Esophagus mucosa (tissue), 1 donor: ENCODE measurements at regions not wholly inside any gene's neighbourhood (a gene's known extent, or its start where the extent isn't known, plus 50 kb on each side); places are given as distances from the start of the nearest gene placed in this dataset.
A peak's percentile ranks its signal among the peaks of the same experiment; 100 is the strongest.

Experiments
- ATAC-seq: fragments of 200-7000 bp; cut with Tn5 transposase; one replicate; pipeline ENCODE4 v1.9.1; 2020
- donor health status: DM: yes; HTN: yes; CAD: no.

- ATAC-seq: no peak
Measured at GRCh38 chr7:46215987-46216567, 295.0 kb upstream of the IGFBP3 start.

- no peak for ATAC-seq
Measured at GRCh38 chr7:46214526-46214925, 293.5 kb upstream of the IGFBP3 start.

GRCh38 chr7:46213154-46213537 is 292.1 kb upstream of the IGFBP3 start:
- ATAC-seq: no peak

- no peak for ATAC-seq
Measured at GRCh38 chr7:46212425-46213153, 291.5 kb upstream of the IGFBP3 start.

GRCh38 chr7:46210467-46210866 is 289.4 kb upstream of the IGFBP3 start:
- ATAC-seq: no peak

GRCh38 chr7:46209611-46210388 is 288.7 kb upstream of the IGFBP3 start:
- no peak for ATAC-seq

- ATAC-seq: no peak
Measured at GRCh38 chr7:46208635-46209525, 287.8 kb upstream of the IGFBP3 start.

- no peak for ATAC-seq
Measured at GRCh38 chr7:46207931-46208634, 287.0 kb upstream of the IGFBP3 start.

- no peak for ATAC-seq
Measured at GRCh38 chr7:46206476-46207060, 285.5 kb upstream of the IGFBP3 start.

- peak; percentile 58 for ATAC-seq
Measured at GRCh38 chr7:46205478-46205877, 284.4 kb upstream of the IGFBP3 start.

- ATAC-seq: no peak
Measured at GRCh38 chr7:46203926-46204325, 282.9 kb upstream of the IGFBP3 start.

- ATAC-seq: no peak
Measured at GRCh38 chr7:46202379-46202778, 281.3 kb upstream of the IGFBP3 start.

- no peak for ATAC-seq
Measured at GRCh38 chr7:46201961-46202360, 280.9 kb upstream of the IGFBP3 start.

- no peak for ATAC-seq
Measured at GRCh38 chr7:46198701-46199100, 277.6 kb upstream of the IGFBP3 start.

- no peak for ATAC-seq
Measured at GRCh38 chr7:46197785-46198540, 276.9 kb upstream of the IGFBP3 start.

GRCh38 chr7:46195934-46196333 is 274.9 kb upstream of the IGFBP3 start:
- ATAC-seq: no peak

GRCh38 chr7:46192271-46192670 is 271.2 kb upstream of the IGFBP3 start:
- ATAC-seq: no peak

GRCh38 chr7:46191776-46192175 is 270.7 kb upstream of the IGFBP3 start:
- ATAC-seq: no peak

GRCh38 chr7:46191296-46191695 is 270.2 kb upstream of the IGFBP3 start:
- no peak for ATAC-seq

- ATAC-seq: no peak
Measured at GRCh38 chr7:46189255-46189790, 268.3 kb upstream of the IGFBP3 start.

GRCh38 chr7:46186131-46186530 is 265.1 kb upstream of the IGFBP3 start:
- no peak for ATAC-seq
